NOMO-1 treated with DMSO at 0.1 percent for 48 hours (cell line): ENCODE measurements at regions not wholly inside any gene's neighbourhood (a gene's known extent, or its start where the extent isn't known, plus 50 kb on each side); places are given as distances from the start of the nearest gene placed in this dataset.

ENCODE experiments used
- DNase-seq: peaks from one replicate; lab custom pipeline; 2025; ENCODE audit not compliant: unreplicated experiment; lab: John Stamatoyannopoulos, UW

- DNase-seq = no peak
Measured at GRCh38 chr7:85525676-85526075, 338.8 kb upstream of the SEMA3D start.

GRCh38 chr7:85522070-85522469 lies 335.2 kb upstream of the SEMA3D start:
- no peak for DNase-seq

GRCh38 chr7:85521108-85521694 lies 334.3 kb upstream of the SEMA3D start:
- DNase-seq = no peak

GRCh38 chr7:85520175-85520574 lies 333.3 kb upstream of the SEMA3D start:
- no peak for DNase-seq

- DNase-seq = no peak
Measured at GRCh38 chr7:85516675-85517074, 329.8 kb upstream of the SEMA3D start.

GRCh38 chr7:85512790-85513189 lies 325.9 kb upstream of the SEMA3D start:
- no peak for DNase-seq

GRCh38 chr7:85510287-85510686 lies 323.4 kb upstream of the SEMA3D start:
- no peak for DNase-seq

- DNase-seq = no peak
Measured at GRCh38 chr7:85509476-85509875, 322.6 kb upstream of the SEMA3D start.

- no peak for DNase-seq
Measured at GRCh38 chr7:85508642-85509410, 322.0 kb upstream of the SEMA3D start.

GRCh38 chr7:85498031-85498430 lies 311.2 kb upstream of the SEMA3D start:
- no peak for DNase-seq

GRCh38 chr7:85489498-85489897 lies 302.6 kb upstream of the SEMA3D start:
- DNase-seq = no peak

GRCh38 chr7:85488406-85488805 lies 301.6 kb upstream of the SEMA3D start:
- no peak for DNase-seq

GRCh38 chr7:85483177-85483576 lies 296.3 kb upstream of the SEMA3D start:
- DNase-seq = peak; percentile 80

- no peak for DNase-seq
Measured at GRCh38 chr7:85480666-85481065, 293.8 kb upstream of the SEMA3D start.

GRCh38 chr7:85479918-85480643 lies 293.2 kb upstream of the SEMA3D start:
- DNase-seq = no peak

GRCh38 chr7:85478530-85478929 lies 291.7 kb upstream of the SEMA3D start:
- no peak for DNase-seq

GRCh38 chr7:85475476-85475875 lies 288.6 kb upstream of the SEMA3D start:
- DNase-seq = no peak

- DNase-seq = no peak
Measured at GRCh38 chr7:85475071-85475470, 288.2 kb upstream of the SEMA3D start.

GRCh38 chr7:85474234-85474633 lies 287.4 kb upstream of the SEMA3D start:
- DNase-seq = no peak

- DNase-seq = peak; percentile 99
Measured at GRCh38 chr7:85471740-85472139, 284.9 kb upstream of the SEMA3D start.

- peak; percentile 70 for DNase-seq
Measured at GRCh38 chr7:85471307-85471706, 284.5 kb upstream of the SEMA3D start.

GRCh38 chr7:85469446-85470010 lies 282.7 kb upstream of the SEMA3D start:
- DNase-seq = no peak
